Activated B cell treated with CpG ODN at 0.5 μM for 24 hours (primary cell): ENCODE measurements at regions not wholly inside any gene's neighbourhood (a gene's known extent, or its start where the extent isn't known, plus 50 kb on each side); places are given as distances from the start of the nearest gene placed in this dataset.

Experiments
- ATAC-seq: fragments of 200-7000 bp; cut with Tn5 transposase; one replicate; pipeline ENCODE4 v1.10.0; 2021; ENCODE audit warnings: low read depth, mild to moderate bottlenecking, moderate library complexity
- CTCF ChIA-PET: fragments of 350-600 bp; sonication (Branson Sonifier 250); formaldehyde crosslinking; loops from one replicate; lab custom pipeline; 2021; ENCODE audit warnings: antibody characterized with exemption; lab: Charles Lee
- POLR2A ChIA-PET: fragments of 350-600 bp; sonication (Branson Sonifier 250); formaldehyde crosslinking; loops from one replicate; lab custom pipeline; 2021; ENCODE audit warnings: antibody characterized with exemption; lab: Charles Lee
- DNase-seq: peaks from one replicate; pipeline ENCODE4 v3.0.0; 2022
- H3K27ac Mint-ChIP-seq: one replicate; pipeline ENCODE4 v1.8.0; 2020; ENCODE audit warnings: mixed read lengths
- H3K27me3 Mint-ChIP-seq: one replicate; pipeline ENCODE4 v1.8.0; 2021; ENCODE audit warnings: mixed read lengths
- H3K36me3 Mint-ChIP-seq: one replicate; pipeline ENCODE4 v1.8.0; 2021; ENCODE audit warnings: low read depth, mixed read lengths
- H3K4me1 Mint-ChIP-seq: one replicate; pipeline ENCODE4 v1.8.0; 2021; ENCODE audit warnings: mixed read lengths
- H3K4me3 Mint-ChIP-seq: one replicate; pipeline ENCODE4 v1.8.0; 2020; ENCODE audit warnings: mild to moderate bottlenecking, mixed read lengths
- H3K9me3 Mint-ChIP-seq: one replicate; pipeline ENCODE4 v1.8.0; 2020; ENCODE audit warnings: mixed read lengths
- CTCF ChIP-seq: fragments of 200-600 bp; IDR thresholded peaks from one replicate; pipeline ENCODE4 v1.8.0; 2022; ENCODE audit warnings: antibody characterized with exemption, mild to moderate bottlenecking
- intact Hi-C: fragments of 100-400 bp; cut with micrococcal nuclease; formaldehyde crosslinking; loops from one replicate; pipeline ENCODE4 v1.15.1; 2024

DNA sequence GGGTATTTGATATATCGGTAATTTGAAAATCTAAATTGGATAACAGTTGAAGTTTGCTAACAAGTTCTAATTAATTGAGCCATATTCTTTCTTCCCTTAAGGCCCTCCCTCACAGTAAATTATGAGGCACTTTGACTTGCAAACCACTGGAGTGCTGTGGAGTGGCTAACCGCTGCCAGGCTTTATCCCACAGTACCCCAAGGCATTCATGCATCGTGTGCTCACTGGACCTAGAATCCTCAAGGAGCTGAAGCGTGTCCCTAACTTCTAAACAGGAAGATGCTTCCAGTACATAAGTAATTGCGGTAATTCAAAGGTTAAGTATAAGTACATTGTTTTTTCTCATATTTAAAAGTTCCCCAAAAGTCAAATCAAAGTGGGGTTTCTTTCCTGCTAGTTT lies 499.9 kb downstream of the TFAP2A start:
- ChIA-PET POLR2A (no interaction called here), CTCF (no interaction called here)
- ATAC-seq, result no peak
- H3K4me3 Mint-ChIP-seq, result no peak overlapping the region
- TF ChIP-seq CTCF, result no peak
- H3K27ac Mint-ChIP-seq, result no peak overlapping the region
- intact Hi-C loops, result no loop called here
- no peaks in the 10 kb centered on the region for H3K9me3 Mint-ChIP-seq
- H3K36me3 Mint-ChIP-seq, result no peaks in the 10 kb centered on the region
- no peaks in the 10 kb centered on the region for H3K27me3 Mint-ChIP-seq
- DNase-seq, result no peak
- H3K4me1 Mint-ChIP-seq, result no peaks in the 10 kb centered on the region

DNA sequence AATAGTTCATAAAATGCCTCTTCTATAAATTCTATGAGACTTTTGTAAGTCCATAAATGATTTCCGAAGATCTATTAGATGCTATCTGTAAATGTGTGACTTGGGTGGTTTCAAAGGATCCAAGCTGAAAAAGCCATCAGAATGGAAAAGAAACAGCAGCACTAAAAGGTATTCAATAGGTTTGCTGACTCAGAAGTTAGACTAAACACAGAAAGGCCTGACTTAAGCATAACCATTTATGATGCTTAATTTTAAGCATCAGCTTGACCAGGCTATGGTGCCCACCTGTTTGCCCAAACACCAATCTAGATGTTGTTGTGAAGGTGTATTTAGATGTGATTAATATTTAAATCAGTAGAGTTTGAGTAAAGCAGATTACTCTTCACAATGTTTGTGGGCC lies 513.5 kb downstream of the TFAP2A start:
- CTCF ChIA-PET, result no interaction called here
- Mint-ChIP-seq H3K27me3 (no peaks in the 10 kb centered on the region), H3K4me3 (no peak overlapping the region), H3K36me3 (no peaks in the 10 kb centered on the region), H3K27ac (no peak overlapping the region), H3K4me1 (no peaks in the 10 kb centered on the region), H3K9me3 (no peaks in the 10 kb centered on the region)
- ATAC-seq (no peak), DNase-seq (no peak)
- POLR2A ChIA-PET, result no interaction called here
- no peak for TF ChIP-seq CTCF
- intact Hi-C loops, result no loop called here

DNA sequence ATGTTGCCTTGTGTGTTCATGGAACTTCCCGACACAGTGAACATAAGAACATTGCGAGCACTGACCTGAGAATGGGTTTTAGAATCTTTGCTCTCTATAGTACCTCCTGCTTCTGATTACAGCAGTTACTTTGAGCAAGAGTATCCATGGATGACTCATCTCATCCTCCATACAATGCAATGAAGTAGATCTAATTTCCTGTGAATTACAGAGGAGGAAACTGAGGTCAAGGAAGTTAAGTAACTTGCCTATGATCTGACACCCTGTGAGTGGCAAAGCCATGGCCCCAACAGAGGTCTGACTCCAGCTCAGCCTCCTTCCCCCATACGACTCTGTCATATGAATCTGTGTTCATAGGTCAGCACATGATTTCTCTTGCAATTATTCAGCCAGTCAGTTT lies 518.1 kb downstream of the TFAP2A start:
- POLR2A ChIA-PET, result no interaction called here
- no peak for DNase-seq
- H3K36me3 Mint-ChIP-seq, result no peaks in the 10 kb centered on the region
- no peaks in the 10 kb centered on the region for H3K4me1 Mint-ChIP-seq
- no peak for TF ChIP-seq CTCF
- no peaks in the 10 kb centered on the region for H3K27me3 Mint-ChIP-seq
- CTCF ChIA-PET, result no interaction called here
- no peak for ATAC-seq
- intact Hi-C loops, result no loop called here
- no peak overlapping the region for H3K4me3 Mint-ChIP-seq
- peaks cover 1% of the 10 kb centered on the region for H3K9me3 Mint-ChIP-seq
- H3K27ac Mint-ChIP-seq, result no peak overlapping the region

- CTCF ChIA-PET, result no interaction called here
- ATAC-seq (no peak), DNase-seq (no peak)
- no peaks in the 10 kb centered on the region for H3K27me3 Mint-ChIP-seq
- no peak for TF ChIP-seq CTCF
- no peak overlapping the region for H3K27ac Mint-ChIP-seq
- no peaks in the 10 kb centered on the region for H3K36me3 Mint-ChIP-seq
- H3K4me1 Mint-ChIP-seq, result no peaks in the 10 kb centered on the region
- peaks cover 10% of the 10 kb centered on the region for H3K9me3 Mint-ChIP-seq
- intact Hi-C loops, result no loop called here
- no peak overlapping the region for H3K4me3 Mint-ChIP-seq
- POLR2A ChIA-PET, result no interaction called here
Observed at GRCh38 chr6:9890893-9891292, 524.0 kb downstream of the TFAP2A start.

- ATAC-seq (no peak), DNase-seq (no peak)
- Mint-ChIP-seq H3K36me3 (no peaks in the 10 kb centered on the region), H3K4me1 (no peaks in the 10 kb centered on the region), H3K9me3 (peaks cover 10% of the 10 kb centered on the region), H3K27ac (no peak overlapping the region), H3K4me3 (no peak overlapping the region), H3K27me3 (no peaks in the 10 kb centered on the region)
- ChIA-PET POLR2A (no interaction called here), CTCF (no interaction called here)
- TF ChIP-seq CTCF, result no peak
- intact Hi-C loops, result no loop called here
Observed at GRCh38 chr6:9890469-9890868, 524.4 kb downstream of the TFAP2A start.
